HuH-7.5 (cell line): ENCODE measurements at regions not wholly inside any gene's neighbourhood (a gene's known extent, or its start where the extent isn't known, plus 50 kb on each side); places are given as distances from the start of the nearest gene placed in this dataset.

Experiments used
- DNase-seq: peaks from one replicate; pipeline ENCODE4 v3.0.0; 2011; ENCODE audit warnings: low spot score

DNA sequence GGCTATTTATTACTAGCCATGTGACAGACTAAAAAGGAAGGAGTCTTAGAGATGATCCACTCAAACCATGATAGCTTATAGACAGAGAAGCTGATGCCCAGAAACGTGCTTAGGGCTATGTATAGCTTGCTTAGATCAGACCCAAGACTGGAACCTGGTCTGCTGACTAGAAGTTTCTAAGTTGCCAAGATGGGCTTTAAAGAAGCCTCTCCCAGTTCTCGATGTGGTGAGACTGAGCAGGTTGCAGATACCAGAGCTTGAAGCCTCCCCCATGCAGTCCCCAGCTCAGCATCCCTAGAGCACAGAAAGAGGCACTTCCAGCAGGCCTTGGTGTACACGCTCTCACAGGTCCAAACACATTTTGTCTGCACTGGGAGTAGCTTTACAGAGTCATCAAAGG lies 51.1 kb upstream of the ATP10B start:
- DNase-seq, result no peak
